ENCODE measurements at regions not wholly inside any gene's neighbourhood (a gene's known extent, or its start where the extent isn't known, plus 50 kb on each side); places are given as distances from the start of the nearest gene placed in this dataset.

- TF ChIP-seq CTCF (IDR thresholded peaks at IDR 0.05) (no peak), POLR2AphosphoS5 (IDR thresholded peaks at IDR 0.05) (no peak), POLR2A (IDR thresholded peaks at IDR 0.05) (no peak), EP300 (IDR thresholded peaks at IDR 0.05) (no peak)
Measured at GRCh38 chr7:155402941-155403340, 55.0 kb upstream of the EN2 start.
